ENCODE measurements at regions not wholly inside any gene's neighbourhood (a gene's known extent, or its start where the extent isn't known, plus 50 kb on each side); places are given as distances from the start of the nearest gene placed in this dataset.

- H3K27me3 Mint-ChIP-seq (ENCODE audit: low read depth) = no peaks in the 10 kb centered on the region
- no peak for DNase-seq (ENCODE audit: low spot score in 2 of 2, unreplicated experiment in 2 of 2)
- peaks cover 18% of the 10 kb centered on the region for H3K4me1 Mint-ChIP-seq
- H3K36me3 Mint-ChIP-seq = no peaks in the 10 kb centered on the region
- no peaks in the 10 kb centered on the region for H3K9me3 Mint-ChIP-seq
- H3K4me3 Mint-ChIP-seq = no peak overlapping the region
- H3K27ac Mint-ChIP-seq = no peak overlapping the region
- no peak for TF ChIP-seq CTCF (IDR thresholded peaks at IDR 0.05; ENCODE audit: unreplicated experiment)
These were observed 52.6 kb upstream of the USP3 start for GRCh38 chr15:63451671-63452315.

GRCh38 chr15:63452552-63453136 is 51.7 kb upstream of the USP3 start:
- no peaks in the 10 kb centered on the region for H3K36me3 Mint-ChIP-seq
- no peaks in the 10 kb centered on the region for H3K27me3 Mint-ChIP-seq (ENCODE audit: low read depth)
- H3K27ac Mint-ChIP-seq = no peak overlapping the region
- no peak for DNase-seq (ENCODE audit: low spot score in 2 of 2, unreplicated experiment in 2 of 2)
- no peaks in the 10 kb centered on the region for H3K9me3 Mint-ChIP-seq
- H3K4me1 Mint-ChIP-seq = peaks cover 15% of the 10 kb centered on the region
- no peak for TF ChIP-seq CTCF (IDR thresholded peaks at IDR 0.05; ENCODE audit: unreplicated experiment)
- no peak overlapping the region for H3K4me3 Mint-ChIP-seq

GRCh38 chr15:63453186-63453905 is 51.0 kb upstream of the USP3 start:
- Mint-ChIP-seq H3K27me3 (ENCODE audit: low read depth) (no peaks in the 10 kb centered on the region), H3K4me3 (no peak overlapping the region)
- DNase-seq (ENCODE audit: low spot score in 2 of 2, unreplicated experiment in 2 of 2) = no peak

GRCh38 chr15:63454503-63455211 is 49.7 kb upstream of the USP3 start:
- Mint-ChIP-seq H3K9me3 (peaks cover 7% of the 10 kb centered on the region), H3K4me1 (peaks cover 9% of the 10 kb centered on the region), H3K4me3 (no peak overlapping the region), H3K27me3 (ENCODE audit: low read depth) (no peaks in the 10 kb centered on the region), H3K36me3 (peaks cover 2% of the 10 kb centered on the region), H3K27ac (no peak overlapping the region)
- TF ChIP-seq CTCF (IDR thresholded peaks at IDR 0.05; ENCODE audit: unreplicated experiment) = no peak
- DNase-seq (ENCODE audit: low spot score in 2 of 2, unreplicated experiment in 2 of 2) = no peak

More at GRCh38 chr15:63453186-63453905, 51.0 kb upstream of the USP3 start:
- Mint-ChIP-seq H3K27ac (no peak overlapping the region), H3K4me1 (peaks cover 12% of the 10 kb centered on the region), H3K9me3 (peaks cover 4% of the 10 kb centered on the region), H3K36me3 (peaks cover 2% of the 10 kb centered on the region)
- TF ChIP-seq CTCF (IDR thresholded peaks at IDR 0.05; ENCODE audit: unreplicated experiment) = no peak
